Neural progenitor cell (in vitro differentiated cells): ENCODE measurements at regions not wholly inside any gene's neighbourhood (a gene's known extent, or its start where the extent isn't known, plus 50 kb on each side); places are given as distances from the start of the nearest gene placed in this dataset.

Experiments used
- DNase-seq: peaks from one replicate; pipeline ENCODE4 v3.0.0-alpha.2; 2016; ENCODE audit warnings: low spot score
- H2AFZ ChIP-seq: fragments of 200-600 bp; sonication (generic); replicated peaks from 2 replicates; pipeline ENCODE4 v1.6.1; 2016; ENCODE audit warnings: antibody characterized with exemption
- H3F3A ChIP-seq: fragments of 200-600 bp; sonication (generic); 2 replicates; pipeline ENCODE4 v1.6.1; 2016; ENCODE audit warnings: antibody characterized with exemption, low read depth
- H3K27ac ChIP-seq: fragments of 200-600 bp; sonication (generic); 2 replicates; pipeline ENCODE4 v1.5.1; 2016; ENCODE audit warnings: mild to moderate bottlenecking
- H3K27me3 ChIP-seq: fragments of 200-600 bp; sonication (generic); 2 replicates; pipeline ENCODE4 v1.6.1; 2016; ENCODE audit warnings: mild to moderate bottlenecking, moderate library complexity
- H3K36me3 ChIP-seq: fragments of 200-600 bp; sonication (generic); 2 replicates; pipeline ENCODE4 v1.5.1; 2016
- H3K4me1 ChIP-seq: fragments of 200-600 bp; sonication (generic); 2 replicates; pipeline ENCODE4 v1.6.1; 2016; ENCODE audit warnings: mixed run types
- H3K4me2 ChIP-seq: fragments of 200-600 bp; sonication (generic); 2 replicates; pipeline ENCODE4 v1.6.1; 2016
- H3K4me3 ChIP-seq: fragments of 200-600 bp; sonication (generic); 2 replicates; pipeline ENCODE4 v1.5.1; 2016
- H3K79me2 ChIP-seq: fragments of 200-600 bp; sonication (generic); 2 replicates; pipeline ENCODE4 v1.6.1; 2016; ENCODE audit warnings: low read depth
- H3K9ac ChIP-seq: fragments of 200-600 bp; sonication (generic); 2 replicates; pipeline ENCODE4 v1.6.1; 2016
- H3K9me3 ChIP-seq: fragments of 200-600 bp; sonication (generic); 2 replicates; pipeline ENCODE4 v1.5.1; 2016; ENCODE audit warnings: low read depth
- H4K20me1 ChIP-seq: fragments of 200-600 bp; sonication (generic); 2 replicates; pipeline ENCODE4 v1.6.1; 2016; ENCODE audit warnings: low read depth
- H3K27ac Mint-ChIP-seq: 3 replicates; pipeline ENCODE4 v1.8.0; 2021; ENCODE audit warnings: mixed read lengths
- H3K27me3 Mint-ChIP-seq: 2 replicates; pipeline ENCODE4 v1.8.0; 2022; ENCODE audit warnings: low read depth, mild to moderate bottlenecking, inconsistent platforms, moderate library complexity, mixed read lengths; ENCODE audit not compliant: insufficient read depth
- H3K36me3 Mint-ChIP-seq: 3 replicates; pipeline ENCODE4 v1.8.0; 2021; ENCODE audit warnings: mixed read lengths
- H3K4me1 Mint-ChIP-seq: 3 replicates; pipeline ENCODE4 v1.8.0; 2021; ENCODE audit warnings: mixed read lengths
- H3K4me3 Mint-ChIP-seq: 3 replicates; pipeline ENCODE4 v1.8.0; 2021; ENCODE audit warnings: mild to moderate bottlenecking, moderate library complexity, mixed read lengths
- H3K9me3 Mint-ChIP-seq: 3 replicates; pipeline ENCODE4 v1.8.0; 2020; ENCODE audit warnings: mixed read lengths
- EZH2 ChIP-seq: fragments of 200-600 bp; sonication (generic); IDR thresholded peaks from 2 replicates; pipeline ENCODE4 v1.6.1; 2017; ENCODE audit warnings: antibody characterized with exemption, mild to moderate bottlenecking, moderate library complexity
- EZH2phosphoT487 ChIP-seq: fragments of 200-600 bp; sonication (generic); IDR thresholded peaks from 2 replicates; pipeline ENCODE4 v1.6.1; 2017; ENCODE audit warnings: antibody characterized with exemption
- TF ChIP-seq, protein P1 (sequence below): fragments of 200-600 bp; sonication (generic); IDR thresholded peaks from 2 replicates; pipeline ENCODE4 v1.5.1; 2017; ENCODE audit warnings: antibody characterized with exemption, mild to moderate bottlenecking

DNA sequence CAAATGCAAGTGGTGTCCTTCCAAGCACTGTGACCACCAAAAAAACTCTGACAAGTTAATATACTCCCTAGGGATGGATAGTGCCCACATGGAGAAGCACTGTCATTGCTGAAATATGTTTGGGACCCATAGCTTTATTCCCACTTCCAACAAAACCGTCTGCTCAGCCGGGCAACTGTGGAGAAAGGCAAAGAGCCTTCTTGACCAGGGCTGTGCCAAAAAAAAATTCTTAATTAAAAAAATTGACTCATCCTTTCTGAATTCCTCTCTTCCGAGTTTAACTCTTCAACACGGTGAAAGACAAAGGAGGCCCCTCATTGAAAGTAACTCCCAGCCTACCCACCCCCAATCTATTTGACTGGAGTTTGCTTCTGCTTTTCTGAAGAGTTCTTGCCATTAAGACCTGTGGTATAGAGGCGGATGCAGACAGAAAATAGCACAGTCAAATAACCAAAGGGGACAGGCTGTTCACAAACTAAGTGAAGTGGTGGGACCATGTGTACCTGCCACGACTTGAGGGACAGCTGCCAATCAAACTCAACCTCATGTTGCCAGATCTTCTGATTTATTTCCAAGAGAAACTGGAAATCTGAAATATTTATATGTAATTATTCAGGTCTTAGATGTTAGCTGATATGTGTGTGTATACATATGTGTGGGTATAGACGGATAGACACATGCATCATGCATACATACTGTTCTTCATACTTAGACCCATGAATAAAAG is 135.4 kb upstream of the PFN2 start:
- Mint-ChIP-seq H3K36me3 (peaks cover 4% of the 10 kb centered on the region), H3K27me3 (no peaks in the 10 kb centered on the region), H3K27ac (peak overlapping the region; percentile 98), H3K9me3 (peaks cover 19% of the 10 kb centered on the region), H3K4me3 (peak overlapping the region; percentile 36), H3K4me1 (peaks cover 59% of the 10 kb centered on the region)
- Histone ChIP-seq H2AFZ (peak overlapping the region; percentile 52), H3K79me2 (no peaks in the 10 kb centered on the region), H3K4me1 (peaks cover 42% of the 10 kb centered on the region), H3K4me3 (no peak overlapping the region), H3K9ac (no peak overlapping the region), H3K27ac (peak overlapping the region; percentile 90), H3K27me3 (no peaks in the 10 kb centered on the region), H3K36me3 (no peaks in the 10 kb centered on the region), H3F3A (peaks cover 31% of the 10 kb centered on the region), H4K20me1 (no peaks in the 10 kb centered on the region), H3K9me3 (peaks cover 2% of the 10 kb centered on the region), H3K4me2 (peak overlapping the region; percentile 61)
- DNase-seq, result no peak
- no peak for TF ChIP-seq EZH2phosphoT487

DNA sequence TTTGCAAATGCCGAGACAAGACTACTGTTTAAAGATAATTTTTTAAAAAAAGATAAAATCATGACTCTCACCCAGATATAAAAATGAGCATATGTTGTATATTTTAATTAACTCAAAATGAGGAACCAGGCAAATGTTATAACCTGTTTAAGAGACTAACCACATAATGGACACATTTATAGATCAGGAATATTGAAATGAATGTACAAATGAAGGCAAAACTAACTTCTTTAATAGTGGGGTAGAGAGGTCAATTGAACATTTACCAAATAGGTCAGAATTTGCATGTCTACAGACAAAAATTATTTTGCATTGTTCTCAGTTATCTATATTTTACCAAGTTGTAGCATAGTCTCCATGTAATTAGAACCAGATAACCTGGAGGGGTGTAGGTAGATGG is 134.3 kb upstream of the PFN2 start:
- Mint-ChIP-seq H3K27me3 (peaks cover 3% of the 10 kb centered on the region), H3K4me1 (peaks cover 59% of the 10 kb centered on the region), H3K27ac (no peak overlapping the region), H3K9me3 (peaks cover 28% of the 10 kb centered on the region), H3K36me3 (peaks cover 8% of the 10 kb centered on the region), H3K4me3 (no peak overlapping the region)
- no peaks in the 10 kb centered on the region for H3K79me2 ChIP-seq
- peaks cover 8% of the 10 kb centered on the region for H3K9me3 ChIP-seq
- no peak overlapping the region for H3K4me2 ChIP-seq
- no peak overlapping the region for H2AFZ ChIP-seq
- peaks cover 31% of the 10 kb centered on the region for H3F3A ChIP-seq
- no peak overlapping the region for H3K4me3 ChIP-seq
- H3K36me3 ChIP-seq, result no peaks in the 10 kb centered on the region
- H4K20me1 ChIP-seq, result no peaks in the 10 kb centered on the region
- no peaks in the 10 kb centered on the region for H3K27me3 ChIP-seq
- DNase-seq, result no peak
- H3K4me1 ChIP-seq, result peaks cover 42% of the 10 kb centered on the region
- TF ChIP-seq EZH2phosphoT487 (no peak), EZH2 (no peak)
- TF ChIP-seq, protein P1, sequence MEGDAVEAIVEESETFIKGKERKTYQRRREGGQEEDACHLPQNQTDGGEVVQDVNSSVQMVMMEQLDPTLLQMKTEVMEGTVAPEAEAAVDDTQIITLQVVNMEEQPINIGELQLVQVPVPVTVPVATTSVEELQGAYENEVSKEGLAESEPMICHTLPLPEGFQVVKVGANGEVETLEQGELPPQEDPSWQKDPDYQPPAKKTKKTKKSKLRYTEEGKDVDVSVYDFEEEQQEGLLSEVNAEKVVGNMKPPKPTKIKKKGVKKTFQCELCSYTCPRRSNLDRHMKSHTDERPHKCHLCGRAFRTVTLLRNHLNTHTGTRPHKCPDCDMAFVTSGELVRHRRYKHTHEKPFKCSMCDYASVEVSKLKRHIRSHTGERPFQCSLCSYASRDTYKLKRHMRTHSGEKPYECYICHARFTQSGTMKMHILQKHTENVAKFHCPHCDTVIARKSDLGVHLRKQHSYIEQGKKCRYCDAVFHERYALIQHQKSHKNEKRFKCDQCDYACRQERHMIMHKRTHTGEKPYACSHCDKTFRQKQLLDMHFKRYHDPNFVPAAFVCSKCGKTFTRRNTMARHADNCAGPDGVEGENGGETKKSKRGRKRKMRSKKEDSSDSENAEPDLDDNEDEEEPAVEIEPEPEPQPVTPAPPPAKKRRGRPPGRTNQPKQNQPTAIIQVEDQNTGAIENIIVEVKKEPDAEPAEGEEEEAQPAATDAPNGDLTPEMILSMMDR, result no peak
- no peak overlapping the region for H3K27ac ChIP-seq
- no peak overlapping the region for H3K9ac ChIP-seq

DNA sequence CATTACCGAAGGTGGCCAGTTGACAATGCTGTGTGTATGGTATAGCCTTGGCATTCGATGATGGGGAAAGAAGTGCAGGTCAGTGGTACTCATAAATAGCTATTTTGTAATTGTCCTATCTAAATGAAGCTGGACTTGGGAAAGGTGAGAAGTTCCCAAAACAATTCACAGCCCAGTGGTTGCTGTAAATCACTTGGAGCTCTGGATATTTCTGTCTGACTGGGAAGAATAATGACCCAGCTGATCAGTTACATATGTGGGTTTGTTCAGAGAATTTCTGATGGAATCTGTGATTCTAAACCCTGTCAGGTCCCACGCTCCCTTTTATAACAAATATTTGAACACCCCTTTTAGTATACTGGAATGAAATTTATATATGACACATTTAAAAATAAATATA is 133.9 kb upstream of the PFN2 start:
- Histone ChIP-seq H3K4me2 (no peak overlapping the region), H3K9ac (no peak overlapping the region), H3K27me3 (no peaks in the 10 kb centered on the region), H3K79me2 (no peaks in the 10 kb centered on the region), H2AFZ (no peak overlapping the region), H3K9me3 (peaks cover 8% of the 10 kb centered on the region), H4K20me1 (no peaks in the 10 kb centered on the region), H3K4me3 (no peak overlapping the region), H3K27ac (no peak overlapping the region), H3K4me1 (peaks cover 42% of the 10 kb centered on the region), H3K36me3 (no peaks in the 10 kb centered on the region), H3F3A (peaks cover 31% of the 10 kb centered on the region)
- Mint-ChIP-seq H3K27ac (no peak overlapping the region), H3K4me3 (no peak overlapping the region), H3K4me1 (peaks cover 59% of the 10 kb centered on the region), H3K36me3 (peaks cover 8% of the 10 kb centered on the region), H3K9me3 (peaks cover 32% of the 10 kb centered on the region), H3K27me3 (peaks cover 3% of the 10 kb centered on the region)
- no peak for DNase-seq
- no peak for TF ChIP-seq EZH2phosphoT487
- no peak for TF ChIP-seq EZH2
- TF ChIP-seq, protein P1, result no peak

DNA sequence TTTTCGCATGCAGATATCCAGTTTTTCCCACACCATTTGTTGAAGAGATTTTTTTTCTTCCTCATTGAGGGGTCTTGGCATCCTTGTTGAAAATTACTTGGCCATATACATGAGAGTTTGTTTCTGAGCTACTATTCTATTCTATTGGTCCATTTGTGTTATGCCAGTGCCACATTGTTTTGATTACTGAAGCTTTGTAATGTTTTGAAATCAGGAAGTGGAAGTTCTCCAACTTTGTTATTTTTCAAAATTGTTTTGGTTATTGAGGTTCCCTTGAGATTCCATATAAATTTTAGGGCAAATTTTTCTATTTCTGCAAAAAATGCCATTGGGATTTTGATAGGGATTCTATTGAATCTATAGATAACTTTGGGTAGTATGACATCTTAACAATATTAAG is 130.3 kb upstream of the PFN2 start:
- H4K20me1 ChIP-seq, result no peaks in the 10 kb centered on the region
- Mint-ChIP-seq H3K36me3 (peaks cover 8% of the 10 kb centered on the region), H3K27ac (no peak overlapping the region), H3K27me3 (peaks cover 3% of the 10 kb centered on the region), H3K9me3 (peaks cover 34% of the 10 kb centered on the region), H3K4me1 (peaks cover 51% of the 10 kb centered on the region), H3K4me3 (no peak overlapping the region)
- DNase-seq, result no peak
- H3K27me3 ChIP-seq, result no peaks in the 10 kb centered on the region
- H3F3A ChIP-seq, result peaks cover 29% of the 10 kb centered on the region
- no peaks in the 10 kb centered on the region for H3K36me3 ChIP-seq
- no peaks in the 10 kb centered on the region for H3K79me2 ChIP-seq
- no peak for TF ChIP-seq EZH2phosphoT487
- no peak for TF ChIP-seq EZH2
- TF ChIP-seq, protein P1, result no peak
- H3K4me2 ChIP-seq, result no peak overlapping the region
- peaks cover 8% of the 10 kb centered on the region for H3K9me3 ChIP-seq
- H3K4me1 ChIP-seq, result peaks cover 34% of the 10 kb centered on the region
- no peak overlapping the region for H3K4me3 ChIP-seq
- H2AFZ ChIP-seq, result no peak overlapping the region
- no peak overlapping the region for H3K9ac ChIP-seq
- no peak overlapping the region for H3K27ac ChIP-seq
